NOMO-1 treated with dmso at 0.1 percent for 144 hours (cell line): ENCODE measurements at regions not wholly inside any gene's neighbourhood (a gene's known extent, or its start where the extent isn't known, plus 50 kb on each side); places are given as distances from the start of the nearest gene placed in this dataset.
A peak's percentile ranks its signal among the peaks of the same experiment; 100 is the strongest.

Experiments used
- DNase-seq: peaks from one replicate; lab custom pipeline; 2025; ENCODE audit not compliant: unreplicated experiment; lab: John Stamatoyannopoulos, UW

DNA sequence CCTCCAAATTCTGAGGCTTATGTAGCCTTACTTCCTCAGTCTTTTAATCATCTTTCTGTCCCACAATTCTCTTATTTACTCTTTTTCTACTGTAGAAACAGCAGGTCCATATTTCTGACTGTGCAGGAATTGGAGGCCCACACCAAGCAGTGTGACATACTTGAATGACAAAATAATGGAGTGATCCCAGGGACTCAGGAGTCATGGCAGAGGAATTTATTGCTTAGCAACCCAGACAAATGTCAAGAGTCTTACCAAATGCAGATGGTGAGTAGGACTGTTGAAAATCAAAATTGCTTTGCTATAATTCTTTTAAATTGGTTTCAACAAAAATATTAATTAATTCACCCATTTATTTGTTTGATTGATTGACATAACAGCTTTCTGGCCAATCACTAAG is 59.9 kb downstream of the HTR1B start:
- DNase-seq, result no peak

DNA sequence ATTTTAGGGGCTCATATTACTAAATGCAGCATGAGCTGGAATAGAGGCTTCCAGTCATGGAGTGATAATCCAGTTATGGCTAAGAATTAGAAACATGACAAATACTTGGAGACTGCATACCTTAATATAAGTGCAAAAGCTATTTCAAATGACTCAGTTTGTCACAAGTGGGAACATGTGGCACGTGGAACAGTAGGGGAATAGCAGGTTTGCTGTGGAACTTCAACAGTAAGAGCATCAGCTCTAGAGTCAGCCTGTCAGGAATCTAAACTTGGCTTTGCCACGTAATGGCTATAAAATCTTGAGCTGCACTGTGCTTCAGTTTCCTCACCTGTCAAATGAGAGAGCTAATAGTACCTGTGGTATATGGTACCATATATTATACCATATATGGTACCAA is 62.1 kb downstream of the HTR1B start:
- DNase-seq, result no peak

- DNase-seq, result no peak
Measured at GRCh38 chr6:77397561-77397960, 65.7 kb downstream of the HTR1B start.

DNA sequence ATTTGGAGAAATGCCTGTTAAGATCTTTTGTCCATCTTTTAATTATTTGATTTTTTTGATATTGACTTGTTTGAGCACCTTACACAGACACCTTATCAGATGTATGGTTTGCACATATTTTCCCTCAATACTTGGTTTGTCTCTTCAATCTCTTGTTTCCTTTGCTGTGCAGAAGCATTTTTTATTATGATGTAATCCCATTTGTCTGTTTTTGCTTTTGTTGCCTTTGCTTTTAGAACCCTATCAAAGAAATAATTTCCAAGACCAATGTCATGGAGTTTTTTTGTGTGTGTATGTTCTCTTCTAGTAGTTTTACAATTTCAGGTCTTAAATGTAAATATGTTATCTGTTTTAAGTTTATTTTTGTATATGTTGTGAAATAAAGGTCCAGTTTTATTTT is 73.9 kb downstream of the HTR1B start:
- no peak for DNase-seq

GRCh38 chr6:77383026-77383425 is 80.3 kb downstream of the HTR1B start:
- no peak for DNase-seq

DNA sequence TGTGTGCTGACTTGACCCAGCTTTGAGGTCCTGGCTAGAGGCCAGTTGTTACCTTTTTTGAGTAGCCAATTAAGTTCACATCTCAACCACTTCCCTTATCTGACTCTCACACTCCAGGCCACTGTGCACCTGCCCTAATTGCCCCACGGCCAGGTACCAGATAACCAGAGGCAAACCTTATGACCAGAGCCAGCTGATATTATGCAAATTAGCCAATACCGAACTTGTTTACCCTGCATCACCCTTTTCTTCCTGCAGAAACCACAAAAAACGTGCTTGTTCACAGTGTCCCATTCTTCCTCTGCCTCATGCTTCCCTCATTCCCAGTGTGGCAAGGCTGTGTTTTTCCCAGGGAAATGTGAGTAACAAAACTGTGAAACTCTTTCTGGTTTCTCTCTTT is 89.3 kb downstream of the HTR1B start:
- DNase-seq, result no peak

- peak; percentile 0 for DNase-seq
Measured at GRCh38 chr6:77371748-77372147, 91.5 kb downstream of the HTR1B start.

DNA sequence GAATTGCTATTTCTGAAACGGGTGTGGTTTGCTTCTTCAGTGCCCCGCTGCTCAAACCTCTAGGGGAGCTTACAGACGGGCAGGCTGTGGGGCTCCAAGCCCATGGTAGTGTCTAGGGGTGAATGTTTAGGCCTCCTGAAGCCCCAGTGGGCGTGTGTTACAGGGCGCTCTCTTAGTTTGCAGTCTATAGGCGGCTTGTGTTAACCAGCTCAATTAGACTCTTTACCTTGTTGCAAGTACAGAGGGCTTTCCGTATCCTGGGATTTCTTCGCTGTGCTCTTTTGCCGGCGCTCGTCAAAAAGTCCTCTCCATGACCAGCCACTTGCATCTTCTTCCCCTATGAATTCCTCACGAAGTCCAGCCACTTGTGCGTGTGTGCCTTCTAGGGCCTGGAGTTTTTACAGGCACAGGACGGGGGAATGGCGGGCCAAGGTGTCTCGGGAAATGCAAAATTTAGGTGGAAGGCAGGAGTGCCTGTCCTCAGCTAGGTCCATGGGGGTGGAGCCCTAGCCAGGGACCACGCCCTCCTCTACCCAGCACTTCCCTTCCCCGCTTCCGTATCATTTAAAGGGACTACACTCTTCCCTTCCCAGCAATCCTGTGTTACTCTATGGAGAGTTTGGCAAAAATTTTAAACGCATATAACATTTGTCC is 94.5 kb downstream of the HTR1B start:
- no peak for DNase-seq

GRCh38 chr6:77366798-77367197 is 96.5 kb downstream of the HTR1B start:
- DNase-seq, result no peak

- no peak for DNase-seq
Measured at GRCh38 chr6:77363702-77364101, 99.6 kb downstream of the HTR1B start.

DNA sequence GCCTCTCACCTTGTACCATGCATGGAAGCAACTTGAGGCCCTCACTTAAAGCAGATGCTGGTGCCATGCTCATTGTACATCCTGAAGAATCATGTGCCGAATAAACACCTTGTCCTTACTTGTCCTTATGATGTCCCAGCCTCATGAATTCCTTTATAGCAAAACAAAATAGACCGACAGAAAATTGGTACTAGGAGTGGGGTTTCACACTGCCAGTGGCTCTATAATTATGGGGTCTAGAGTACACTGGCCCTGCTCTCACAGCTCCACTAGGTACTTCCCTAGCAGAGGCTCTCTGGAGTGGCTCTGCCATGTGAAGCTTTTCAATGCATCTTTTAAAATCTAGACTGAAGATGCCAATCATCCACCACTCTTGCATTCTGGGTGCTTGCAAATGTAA is 101.2 kb downstream of the HTR1B start:
- DNase-seq, result no peak

DNA sequence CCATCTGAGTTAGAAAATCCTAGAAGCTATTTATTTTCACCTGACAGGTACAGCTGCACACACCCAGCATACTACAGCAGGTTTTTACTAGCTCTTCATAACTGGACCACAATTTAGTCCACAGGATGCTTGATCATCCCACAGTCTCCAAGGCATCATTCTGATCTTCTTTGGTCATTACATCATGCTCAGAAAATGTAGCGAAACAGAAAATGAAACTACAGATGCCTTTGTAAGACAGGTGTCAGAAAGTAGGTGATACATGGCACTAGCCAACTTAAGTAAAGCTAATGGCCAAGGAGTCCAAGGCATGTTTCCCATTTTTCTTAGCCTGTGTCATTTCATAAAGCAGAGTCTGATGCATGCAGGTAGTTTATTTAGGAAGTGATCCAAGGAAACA is 102.3 kb downstream of the HTR1B start:
- DNase-seq, result no peak

DNA sequence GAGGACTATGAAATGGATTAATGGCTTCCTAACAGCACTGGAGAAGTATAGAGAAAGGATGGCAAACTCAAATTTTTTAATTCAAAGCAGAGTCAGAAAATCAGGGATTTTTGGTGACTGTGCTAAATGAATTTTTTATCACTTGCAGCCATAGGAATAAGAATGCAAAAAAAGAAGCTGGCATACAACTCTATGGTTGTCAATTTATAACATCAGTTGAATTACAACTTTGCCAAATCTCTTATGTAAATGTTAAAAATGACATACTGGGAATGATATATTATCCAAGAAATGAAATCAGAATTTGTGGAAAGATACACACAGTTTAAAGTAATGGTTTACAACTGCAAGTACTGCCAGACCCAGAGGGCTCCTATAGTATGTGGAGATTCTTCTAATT is 106.5 kb downstream of the HTR1B start:
- DNase-seq, result no peak

DNA sequence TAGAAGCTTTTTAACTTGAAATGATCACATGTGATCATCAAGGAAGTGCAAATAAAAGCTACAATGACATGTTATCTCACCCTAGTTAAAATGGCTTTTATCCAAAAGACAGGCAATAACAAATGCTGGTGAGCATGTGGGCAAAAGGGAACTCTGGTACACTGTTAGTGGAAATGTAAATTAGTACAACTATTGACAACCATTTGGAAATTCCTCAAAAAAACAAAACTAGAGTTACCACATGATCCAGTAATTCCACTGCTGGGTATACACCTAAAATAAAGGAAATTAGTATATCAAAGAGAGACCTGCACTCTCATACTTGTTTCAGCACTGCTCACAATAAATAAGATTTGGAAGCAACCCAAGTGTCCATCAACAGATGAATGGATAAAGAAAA is 108.7 kb downstream of the HTR1B start:
- DNase-seq, result no peak

DNA sequence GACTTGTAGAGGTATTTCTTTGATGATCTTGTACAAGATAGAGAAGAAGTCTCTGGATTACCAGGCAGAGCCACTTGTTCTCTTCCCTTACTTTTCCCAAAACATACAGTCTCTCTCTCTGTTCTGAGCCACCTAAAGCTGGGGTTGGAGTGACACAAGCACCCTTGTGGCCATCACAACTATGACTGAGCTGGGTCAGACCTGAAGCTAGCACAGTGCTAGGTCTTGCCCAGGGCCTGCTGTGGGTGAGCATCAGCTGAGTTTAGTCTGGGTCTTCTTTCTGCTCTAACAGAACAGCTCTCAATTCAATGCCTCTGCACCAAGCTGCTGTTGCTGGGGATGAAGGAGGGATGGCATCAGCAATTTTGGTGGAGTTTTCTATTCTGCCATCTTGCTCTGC is 110.2 kb downstream of the HTR1B start:
- DNase-seq, result no peak

- DNase-seq, result no peak
Measured at GRCh38 chr6:77341058-77341986, 122.0 kb downstream of the HTR1B start.

DNA sequence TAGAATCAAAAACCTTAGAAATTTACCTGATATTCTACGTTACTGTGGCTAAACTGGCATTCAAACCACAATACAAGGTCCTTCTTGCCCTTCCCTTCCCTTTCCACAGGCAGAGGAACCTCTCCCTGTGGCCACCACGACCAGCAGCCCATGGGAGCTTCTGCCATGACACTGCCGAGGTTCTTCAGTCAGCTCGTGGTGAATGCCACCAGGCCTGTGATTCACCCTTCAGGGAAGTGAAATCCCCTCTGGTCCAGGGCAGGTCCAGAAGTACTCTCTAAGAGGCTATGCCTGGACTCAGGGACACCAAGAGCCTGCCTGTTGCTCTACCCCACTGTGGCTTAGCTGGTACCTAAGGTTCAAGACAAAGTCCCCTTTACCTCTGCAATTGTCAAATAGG is 123.0 kb downstream of the HTR1B start:
- DNase-seq, result no peak

DNA sequence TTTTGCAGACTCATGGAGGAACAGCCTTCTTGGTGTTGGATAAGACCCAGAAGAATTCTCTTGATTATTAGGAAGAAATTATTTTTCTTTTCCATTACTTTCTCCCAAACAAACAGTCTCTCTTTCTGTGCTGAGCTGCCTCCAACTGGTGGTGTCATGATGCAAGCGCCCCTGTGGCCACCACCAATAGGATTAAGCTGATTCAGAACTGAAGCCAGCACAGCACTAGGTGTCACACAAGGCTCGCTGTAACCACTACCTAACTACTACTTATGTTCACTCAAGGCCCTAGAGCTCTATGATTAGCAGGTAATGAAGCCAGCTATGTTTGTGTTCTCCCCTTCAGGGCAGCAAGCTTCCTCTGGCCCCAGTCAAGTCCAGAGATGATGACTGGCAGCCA is 123.4 kb downstream of the HTR1B start:
- DNase-seq, result no peak

DNA sequence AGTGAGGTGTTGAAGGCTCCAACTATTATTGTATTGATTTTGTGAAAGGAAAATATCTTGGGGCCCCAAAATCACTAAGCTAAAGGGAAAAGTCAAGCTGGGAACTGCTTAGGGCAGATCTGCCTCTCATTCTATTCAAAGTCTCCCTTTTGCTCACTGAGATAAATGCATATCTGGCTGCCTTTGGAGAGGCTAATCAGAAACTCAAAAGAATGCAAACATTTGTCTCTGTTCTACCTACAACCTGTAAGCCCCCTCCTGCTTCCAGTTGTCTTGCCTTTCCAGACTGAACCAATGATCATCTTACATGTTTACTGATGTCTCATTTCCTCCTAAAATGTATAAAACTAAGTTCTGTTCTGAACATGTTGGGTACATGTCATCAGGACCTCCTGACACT is 125.9 kb downstream of the HTR1B start:
- DNase-seq, result no peak

DNA sequence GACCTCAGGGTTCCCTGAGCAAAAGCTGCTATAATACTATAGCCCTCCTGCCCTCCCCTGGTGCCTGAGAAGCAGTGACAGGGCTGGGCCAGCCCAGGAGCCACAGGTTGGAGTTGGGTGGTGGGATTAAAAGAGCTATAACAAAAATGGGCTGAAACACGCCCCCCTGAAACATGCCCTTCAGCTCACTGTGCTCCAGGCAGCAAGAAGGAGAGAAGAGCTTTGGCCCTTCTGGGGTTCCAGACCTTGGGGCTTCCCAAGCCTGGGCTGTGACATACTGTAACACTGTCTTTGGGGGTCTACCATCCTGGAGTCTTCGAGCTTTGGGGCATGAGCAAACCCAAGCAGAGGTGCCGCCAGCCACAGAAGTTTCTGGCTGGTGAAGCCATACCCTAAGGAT is 129.2 kb downstream of the HTR1B start:
- no peak for DNase-seq

DNA sequence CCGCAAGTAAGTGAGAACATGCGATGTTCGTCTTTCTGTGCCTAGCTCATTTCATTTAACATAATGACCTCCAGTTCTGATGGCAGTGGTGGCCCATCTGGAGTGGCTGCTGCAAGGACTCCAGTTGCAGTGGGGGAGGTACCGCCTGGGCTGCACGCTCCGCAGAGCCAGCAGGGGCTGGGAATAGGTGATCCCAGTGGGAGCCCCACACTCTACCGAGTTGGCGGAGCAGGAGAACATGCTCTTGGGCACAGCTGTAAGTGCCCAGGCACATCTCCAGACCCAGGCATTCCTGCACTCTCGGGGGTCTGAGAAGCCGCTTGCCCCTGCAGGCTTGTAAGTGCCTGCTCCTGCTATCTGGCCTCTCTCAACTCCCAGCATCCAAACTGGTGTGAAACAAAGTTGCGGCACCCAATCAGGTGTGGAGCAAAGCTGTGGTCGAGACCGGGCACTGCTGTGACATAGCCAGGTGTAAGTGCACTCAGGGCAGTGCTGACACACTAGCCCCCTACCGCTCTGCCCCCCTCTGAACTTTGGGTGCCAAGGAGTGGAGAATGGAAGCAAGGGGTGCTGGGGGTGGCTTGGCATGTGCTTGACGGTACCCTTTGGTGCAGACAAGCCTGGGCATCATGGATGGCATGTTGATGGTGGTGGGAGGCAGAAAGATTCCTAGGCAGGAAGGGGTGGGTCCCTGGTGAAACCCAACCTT is 130.2 kb downstream of the HTR1B start:
- DNase-seq, result no peak

GRCh38 chr6:77326711-77327110 is 136.6 kb downstream of the HTR1B start:
- DNase-seq, result no peak
